ENCODE measurements at regions not wholly inside any gene's neighbourhood (a gene's known extent, or its start where the extent isn't known, plus 50 kb on each side); places are given as distances from the start of the nearest gene placed in this dataset.

DNA sequence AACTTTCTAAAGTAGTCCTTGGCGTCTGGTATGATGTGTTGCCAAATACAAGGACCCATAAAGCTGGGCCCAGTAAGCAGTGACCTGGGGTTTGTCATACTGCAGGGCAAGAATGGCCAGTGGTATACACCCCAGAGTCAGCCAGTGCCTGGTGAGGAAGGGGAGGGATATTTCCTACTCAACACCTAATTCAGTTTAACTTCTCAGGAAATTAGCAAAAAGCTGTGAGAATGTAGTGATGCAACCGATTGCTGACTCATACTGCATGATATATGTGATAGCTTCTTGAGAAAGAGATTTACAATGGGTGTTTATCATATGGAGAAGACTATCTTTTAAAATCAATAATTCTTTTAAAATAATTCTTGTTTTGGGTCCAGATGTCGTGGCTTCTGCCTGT lies 889.3 kb upstream of the CELF2 start:
- DNase-seq (ENCODE audit: low read depth): no peak

- DNase-seq (ENCODE audit: low read depth): no peak
These were observed 887.0 kb upstream of the CELF2 start for GRCh38 chr10:10130686-10131085.

DNA sequence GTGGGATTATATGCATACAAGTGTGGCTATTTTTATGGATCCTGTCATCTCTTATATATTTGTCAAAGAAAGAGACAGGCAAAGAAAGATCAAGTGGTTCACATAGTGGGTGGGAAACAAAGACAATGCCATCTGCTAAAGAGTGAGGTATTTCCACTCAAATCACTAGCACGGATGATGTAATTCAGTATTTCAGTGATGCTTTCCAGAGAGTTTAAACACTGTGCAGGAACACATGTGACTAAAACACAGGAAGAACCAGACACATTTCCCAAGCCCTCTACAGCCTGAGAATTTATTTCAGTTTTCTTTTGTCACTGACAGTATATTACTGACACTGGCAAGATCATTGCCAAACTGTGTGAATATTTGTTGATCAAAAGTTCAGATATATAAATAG lies 885.7 kb upstream of the CELF2 start:
- DNase-seq (ENCODE audit: low read depth): no peak

- DNase-seq (ENCODE audit: low read depth): no peak
These were observed 884.4 kb upstream of the CELF2 start for GRCh38 chr10:10133281-10133680.

DNA sequence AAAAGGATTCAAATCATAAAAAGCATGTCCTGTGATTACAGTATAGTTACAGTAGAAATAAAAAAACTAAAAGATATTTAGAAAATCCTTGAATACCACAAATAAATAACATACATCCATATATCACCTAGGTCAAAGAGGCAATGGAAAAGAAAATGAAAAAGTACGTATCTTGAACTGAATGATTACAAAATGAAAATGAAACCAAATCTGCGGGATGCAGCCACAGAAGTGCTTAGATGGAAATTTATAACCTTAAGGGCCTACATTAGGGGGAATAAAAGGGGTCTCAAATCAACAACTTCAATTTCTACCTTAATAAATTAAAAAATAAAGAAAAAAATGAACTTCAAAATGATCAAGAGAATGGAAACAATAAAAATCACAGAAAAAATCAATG lies 879.0 kb upstream of the CELF2 start:
- no peak for DNase-seq (ENCODE audit: low read depth)

- DNase-seq (ENCODE audit: low read depth): no peak
These were observed 875.8 kb upstream of the CELF2 start for GRCh38 chr10:10141782-10142382.

- DNase-seq (ENCODE audit: low read depth): no peak
These were observed 871.1 kb upstream of the CELF2 start for GRCh38 chr10:10146604-10147003.

DNA sequence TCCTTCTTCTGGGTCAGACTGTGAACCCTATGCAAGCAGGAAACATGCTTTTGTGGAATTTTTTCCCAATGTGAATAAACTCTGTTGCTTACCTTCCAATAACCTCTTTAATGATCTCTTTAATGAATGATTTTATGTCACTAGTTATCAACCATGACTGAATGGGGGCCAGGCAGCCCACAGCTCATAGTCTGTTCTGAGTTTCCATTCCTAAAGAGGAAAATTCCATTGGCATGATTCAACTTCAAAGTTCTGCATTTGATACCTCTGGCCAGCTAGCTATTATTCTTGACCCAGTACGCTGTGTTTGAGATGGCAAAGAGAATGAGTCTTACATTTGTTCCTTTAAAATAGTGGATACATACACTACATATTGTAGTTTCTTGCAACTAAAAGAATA lies 867.8 kb upstream of the CELF2 start:
- DNase-seq (ENCODE audit: low read depth): no peak

DNA sequence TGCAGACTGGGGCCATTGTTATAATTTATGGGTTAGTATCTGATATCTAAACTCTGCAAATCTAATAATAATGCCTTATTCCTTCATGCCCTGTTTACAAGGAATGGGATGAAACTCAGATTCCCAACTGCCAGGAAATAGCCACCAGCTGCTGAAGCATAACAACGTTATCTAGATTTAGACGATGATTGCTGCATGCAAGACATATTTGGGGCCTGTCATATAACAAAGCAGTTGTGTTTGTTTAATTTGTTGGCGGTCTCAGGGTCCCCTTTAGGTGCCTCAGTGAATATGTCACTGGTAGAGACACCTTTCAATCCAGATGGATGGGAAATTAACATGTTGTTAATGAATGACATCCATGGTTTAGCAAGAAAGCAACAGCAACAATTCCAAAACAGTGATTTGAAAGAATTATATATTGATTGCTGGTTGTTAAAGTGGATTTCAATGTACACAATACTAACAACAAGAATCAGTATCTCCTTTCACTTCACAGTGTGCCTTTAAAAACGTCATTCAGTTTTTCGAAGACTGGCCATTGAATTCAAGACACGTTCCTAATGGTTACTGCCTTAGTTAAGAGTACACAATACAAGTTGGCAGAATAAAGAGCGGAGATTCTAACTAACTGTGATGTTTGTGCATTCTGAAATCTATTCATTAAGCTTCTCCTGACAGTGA lies 860.6 kb upstream of the CELF2 start:
- no peak for DNase-seq (ENCODE audit: low read depth)

GRCh38 chr10:10160821-10161312 lies 856.8 kb upstream of the CELF2 start:
- DNase-seq (ENCODE audit: low read depth): no peak

DNA sequence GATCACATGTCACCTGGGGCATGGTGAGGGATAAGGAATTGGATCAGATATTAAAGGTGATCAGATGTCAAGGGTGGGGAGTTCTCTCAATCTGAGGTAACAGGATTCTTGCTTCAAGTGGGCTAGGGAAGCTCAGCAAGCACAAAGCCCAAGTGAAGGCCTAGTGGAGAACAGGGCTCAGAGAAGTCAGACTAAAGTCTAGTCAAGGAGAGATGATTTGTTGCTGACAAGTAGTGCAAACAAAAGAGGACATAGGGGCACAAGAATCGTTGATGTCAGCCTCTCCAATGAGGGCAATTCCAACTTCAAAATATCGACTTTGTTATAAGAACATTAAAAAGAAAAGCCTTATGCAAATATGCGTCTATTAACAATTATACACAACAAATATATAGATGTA lies 852.8 kb upstream of the CELF2 start:
- DNase-seq (ENCODE audit: low read depth): no peak

DNA sequence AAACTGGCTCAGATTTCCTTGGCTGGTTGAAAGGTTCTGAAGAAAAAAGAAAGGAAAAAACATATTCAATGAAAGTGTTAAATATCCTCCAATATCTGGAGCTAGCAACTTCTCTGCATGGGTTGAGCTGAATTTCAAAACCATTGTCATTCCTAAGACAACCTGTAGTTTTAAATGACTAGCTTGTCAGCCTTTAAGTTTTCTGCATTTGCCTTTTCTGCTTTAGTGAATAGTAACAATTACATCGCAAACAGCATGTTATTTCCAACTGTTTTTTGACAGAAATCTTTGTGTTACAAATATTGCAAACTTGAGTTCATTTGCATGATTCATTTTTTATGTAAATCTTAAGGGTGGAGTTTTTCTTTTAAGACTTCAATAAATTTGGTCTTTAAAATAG lies 852.3 kb upstream of the CELF2 start:
- DNase-seq (ENCODE audit: low read depth): no peak

GRCh38 chr10:10178476-10178875 lies 839.2 kb upstream of the CELF2 start:
- DNase-seq (ENCODE audit: low read depth): no peak

GRCh38 chr10:10193848-10194247 lies 823.8 kb upstream of the CELF2 start:
- no peak for DNase-seq (ENCODE audit: low read depth)

GRCh38 chr10:10196701-10197100 lies 821.0 kb upstream of the CELF2 start:
- DNase-seq (ENCODE audit: low read depth): no peak

DNA sequence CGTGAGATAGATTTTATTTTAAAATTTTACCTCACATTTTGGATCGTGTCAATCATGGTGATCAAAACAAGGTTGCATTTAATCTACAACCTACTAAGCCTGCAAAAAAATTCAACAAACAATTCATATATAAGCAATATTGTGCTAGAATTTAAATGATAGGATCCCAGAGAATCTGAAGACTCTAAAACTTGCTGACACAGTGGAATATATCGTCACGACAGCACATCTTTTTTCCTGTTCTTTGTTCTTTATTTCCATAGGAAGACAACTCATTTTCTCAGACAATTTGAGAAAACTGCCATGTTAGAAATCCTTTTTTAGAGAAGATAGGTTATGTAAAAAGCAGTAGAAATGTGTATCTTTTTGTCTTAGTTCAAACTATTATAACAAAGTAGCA lies 820.2 kb upstream of the CELF2 start:
- DNase-seq (ENCODE audit: low read depth): no peak

DNA sequence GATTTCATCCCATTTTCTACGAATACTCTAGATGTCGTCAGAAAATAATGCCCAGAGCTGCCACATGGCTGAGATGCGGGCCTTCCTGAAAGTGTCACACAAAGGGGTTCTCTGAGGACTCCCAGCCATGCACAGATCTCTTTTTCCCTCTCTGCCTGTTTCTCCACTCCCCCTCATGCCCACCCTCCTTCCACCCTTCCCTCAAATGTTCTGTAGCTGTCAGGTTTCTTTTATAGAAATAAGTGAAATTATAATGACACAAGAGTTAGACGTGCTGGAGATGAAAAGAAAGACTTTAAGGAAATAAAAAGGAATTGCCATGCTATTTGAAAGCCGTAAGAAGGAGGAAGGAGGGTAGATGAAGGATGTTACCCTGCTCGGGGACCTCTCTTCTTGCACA lies 819.3 kb upstream of the CELF2 start:
- no peak for DNase-seq (ENCODE audit: low read depth)

- DNase-seq (ENCODE audit: low read depth): no peak
These were observed 813.3 kb upstream of the CELF2 start for GRCh38 chr10:10204415-10204814.

DNA sequence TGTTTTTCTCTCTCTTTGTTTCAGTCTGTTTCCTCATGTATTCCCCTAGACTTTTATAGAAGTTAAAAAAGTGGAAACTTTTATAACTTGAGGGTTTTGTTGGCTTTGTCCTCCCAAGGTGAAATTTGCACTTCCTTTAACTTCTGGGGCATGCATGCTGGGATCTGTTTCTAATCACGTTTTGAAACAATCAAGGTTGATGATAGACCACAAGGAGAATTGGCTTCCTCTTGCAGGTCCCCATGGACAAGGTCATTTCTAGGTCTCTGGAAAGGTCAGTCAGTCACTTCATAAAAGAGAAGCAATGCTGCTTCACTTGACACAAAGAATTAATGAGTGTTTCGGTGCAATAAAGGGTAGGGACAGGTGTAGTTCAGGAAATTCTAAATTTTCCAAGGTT lies 811.8 kb upstream of the CELF2 start:
- DNase-seq (ENCODE audit: low read depth): no peak

- DNase-seq (ENCODE audit: low read depth): no peak
These were observed 810.1 kb upstream of the CELF2 start for GRCh38 chr10:10207538-10207937.

DNA sequence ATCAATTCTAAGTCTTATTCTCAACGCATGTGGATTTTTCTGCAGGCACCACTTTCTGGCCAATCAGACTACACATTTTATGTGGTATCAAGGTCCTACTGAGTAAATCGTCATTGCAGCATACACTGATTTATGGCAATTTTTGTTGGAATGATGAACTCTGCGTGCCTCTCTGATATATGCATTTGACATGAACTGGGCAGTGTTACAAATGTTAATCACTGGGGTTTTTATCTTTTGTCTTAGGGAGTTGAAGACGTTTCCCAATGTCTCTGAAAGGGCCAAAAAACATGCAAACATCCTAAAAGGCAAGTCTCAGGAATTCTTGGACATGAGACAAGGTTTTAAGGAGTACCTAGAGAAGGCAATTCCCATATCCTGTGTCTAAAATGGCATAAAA lies 809.5 kb upstream of the CELF2 start:
- no peak for DNase-seq (ENCODE audit: low read depth)

- DNase-seq (ENCODE audit: low read depth): no peak
These were observed 808.5 kb upstream of the CELF2 start for GRCh38 chr10:10209167-10209566.

DNA sequence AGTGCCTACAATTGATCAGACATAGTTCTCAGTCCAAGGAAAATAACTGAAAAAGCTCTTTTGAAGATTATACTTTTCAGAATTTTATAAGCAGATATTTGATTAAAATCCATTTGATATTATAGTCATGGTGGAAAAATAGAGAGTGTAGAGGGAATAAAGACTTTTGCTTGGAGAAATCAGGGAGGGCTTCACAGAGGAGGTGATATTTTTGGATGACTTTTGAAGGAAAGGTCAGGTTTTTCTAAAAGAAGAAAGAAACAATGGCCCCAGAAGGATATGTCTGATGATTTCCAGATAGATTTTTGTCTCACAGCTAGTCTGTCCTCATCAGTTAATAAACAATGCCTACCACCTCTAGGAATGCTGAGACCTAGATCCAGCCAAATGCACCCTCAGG lies 806.3 kb upstream of the CELF2 start:
- DNase-seq (ENCODE audit: low read depth): no peak

- DNase-seq (ENCODE audit: low read depth): no peak
These were observed 804.4 kb upstream of the CELF2 start for GRCh38 chr10:10213237-10213636.

All from stimulated activated CD8-positive, alpha-beta memory T cell treated with anti-CD3 and anti-CD28 coated beads, Interleukin-7, amount 100 ng/mL, for 24 hours (primary cell).